Thoracic aorta (tissue), 2 donors: ENCODE measurements at regions not wholly inside any gene's neighbourhood (a gene's known extent, or its start where the extent isn't known, plus 50 kb on each side); places are given as distances from the start of the nearest gene placed in this dataset.

Experiments
- ATAC-seq: fragments of 150-250 bp; one replicate; pipeline ENCODE4 v1.8.0; 2017; ENCODE audit warnings: low read depth; ENCODE audit not compliant: insufficient number of reproducible peaks, low FRiP score
- DNase-seq: peaks from one replicate; pipeline ENCODE4 v3.0.0-alpha.2; 2020; ENCODE audit warnings: low spot score
- H3K27ac ChIP-seq, 2 donors: fragments of 200-600 bp; sonication (generic); 1 replicate in 1 of 2; 2 replicates in 1 of 2; pipeline ENCODE4 v1.5.1; 2016; ENCODE audit warnings: mild to moderate bottlenecking in 2 of 2, moderate library complexity in 2 of 2
- H3K27me3 ChIP-seq: fragments of 200-600 bp; sonication (generic); replicated peaks from 2 replicates; pipeline ENCODE4 v1.6.0; 2016; ENCODE audit warnings: mild to moderate bottlenecking; ENCODE audit not compliant: insufficient read depth
- H3K36me3 ChIP-seq: fragments of 200-600 bp; sonication (generic); one replicate; pipeline ENCODE4 v1.5.1; 2016
- H3K4me1 ChIP-seq, 2 donors: fragments of 200-600 bp; sonication (generic); 1 replicate in 1 of 2; 2 replicates in 1 of 2; pipeline versions ENCODE4 v1.5.1 to v1.6.0; 2016; ENCODE audit warnings: low read depth in 2 of 2, mild to moderate bottlenecking in 1 of 2; ENCODE audit not compliant: control insufficient read depth in 1 of 2
- H3K4me3 ChIP-seq: fragments of 200-600 bp; sonication (generic); 2 replicates; pipeline ENCODE4 v1.5.1; 2016; ENCODE audit warnings: mild to moderate bottlenecking
- H3K9me3 ChIP-seq: fragments of 200-600 bp; sonication (generic); 2 replicates; pipeline ENCODE4 v1.5.1; 2016
- TF ChIP-seq, protein P1 (sequence below): fragments of 200-600 bp; sonication (generic); IDR thresholded peaks from one replicate; pipeline ENCODE4 v1.5.1; 2019; ENCODE audit warnings: antibody characterized with exemption

DNA sequence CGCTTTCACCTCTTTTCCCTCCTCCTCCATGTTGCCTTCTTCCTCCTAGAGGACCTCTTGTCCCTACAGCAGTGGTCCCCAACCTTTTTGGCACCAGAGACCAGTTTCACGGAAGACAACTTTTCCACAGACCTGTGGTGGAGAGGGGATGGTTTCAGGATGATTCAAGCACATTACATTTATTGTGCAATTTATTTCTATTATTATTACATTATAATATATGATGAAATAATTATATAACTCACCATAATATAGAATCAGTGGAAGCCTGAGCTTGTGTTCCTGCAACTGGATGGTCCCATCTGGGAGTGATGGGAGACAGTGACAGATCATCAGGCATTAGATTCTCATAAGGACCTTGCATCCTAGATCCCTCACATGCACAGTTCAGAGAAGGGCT lies 152.2 kb upstream of the NCKAP5 start:
- Histone ChIP-seq H3K4me1 (no peaks in the 10 kb centered on the region), H3K27me3 (no peaks in the 10 kb centered on the region), H3K36me3 (no peaks in the 10 kb centered on the region), H3K4me3 (no peak overlapping the region), H3K27ac (no peak overlapping the region), H3K9me3 (no peaks in the 10 kb centered on the region)
- TF ChIP-seq, protein P1, sequence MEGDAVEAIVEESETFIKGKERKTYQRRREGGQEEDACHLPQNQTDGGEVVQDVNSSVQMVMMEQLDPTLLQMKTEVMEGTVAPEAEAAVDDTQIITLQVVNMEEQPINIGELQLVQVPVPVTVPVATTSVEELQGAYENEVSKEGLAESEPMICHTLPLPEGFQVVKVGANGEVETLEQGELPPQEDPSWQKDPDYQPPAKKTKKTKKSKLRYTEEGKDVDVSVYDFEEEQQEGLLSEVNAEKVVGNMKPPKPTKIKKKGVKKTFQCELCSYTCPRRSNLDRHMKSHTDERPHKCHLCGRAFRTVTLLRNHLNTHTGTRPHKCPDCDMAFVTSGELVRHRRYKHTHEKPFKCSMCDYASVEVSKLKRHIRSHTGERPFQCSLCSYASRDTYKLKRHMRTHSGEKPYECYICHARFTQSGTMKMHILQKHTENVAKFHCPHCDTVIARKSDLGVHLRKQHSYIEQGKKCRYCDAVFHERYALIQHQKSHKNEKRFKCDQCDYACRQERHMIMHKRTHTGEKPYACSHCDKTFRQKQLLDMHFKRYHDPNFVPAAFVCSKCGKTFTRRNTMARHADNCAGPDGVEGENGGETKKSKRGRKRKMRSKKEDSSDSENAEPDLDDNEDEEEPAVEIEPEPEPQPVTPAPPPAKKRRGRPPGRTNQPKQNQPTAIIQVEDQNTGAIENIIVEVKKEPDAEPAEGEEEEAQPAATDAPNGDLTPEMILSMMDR: no peak
- no peak for ATAC-seq
- DNase-seq: no peak

DNA sequence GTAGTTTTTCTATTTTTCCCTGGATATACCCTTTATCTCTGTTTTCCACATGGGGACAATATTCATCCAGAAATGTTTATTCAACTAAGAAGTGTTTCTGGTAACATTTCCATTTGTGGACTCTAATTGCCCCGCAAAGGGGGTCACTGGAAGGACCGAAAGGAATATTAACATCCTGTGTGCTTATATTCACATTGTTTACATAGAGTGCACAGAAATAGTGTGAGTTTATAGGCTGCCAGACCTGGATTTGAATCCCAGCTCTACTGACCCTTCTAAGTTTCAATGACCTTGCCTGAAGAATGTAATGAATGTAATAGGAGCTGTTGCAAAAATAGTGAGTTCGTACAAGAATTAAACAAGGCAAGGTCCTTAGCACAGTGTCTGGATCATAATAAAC lies 152.9 kb upstream of the NCKAP5 start:
- Histone ChIP-seq H3K9me3 (no peaks in the 10 kb centered on the region), H3K4me1 (no peaks in the 10 kb centered on the region), H3K27me3 (no peaks in the 10 kb centered on the region), H3K4me3 (no peak overlapping the region), H3K27ac (no peak overlapping the region), H3K36me3 (no peaks in the 10 kb centered on the region)
- no peak for ATAC-seq
- TF ChIP-seq, protein P1: no peak
- no peak for DNase-seq

DNA sequence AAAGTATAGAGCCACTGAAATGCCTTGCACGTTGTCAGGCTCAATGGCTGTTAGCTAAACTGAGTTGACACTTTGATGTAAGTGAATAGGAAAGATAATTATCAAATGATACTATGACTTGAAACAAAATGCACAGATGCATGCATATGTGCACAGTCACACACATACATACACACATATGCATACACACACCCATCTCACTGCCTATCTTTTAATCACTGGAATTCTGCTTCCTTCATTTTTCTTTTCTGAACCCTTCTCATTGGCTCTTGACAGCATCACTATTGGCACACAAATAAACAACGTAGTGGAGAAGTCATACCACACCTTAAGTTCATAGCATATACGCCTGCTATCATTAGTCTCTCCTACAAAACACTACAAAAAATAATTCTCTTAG lies 154.9 kb upstream of the NCKAP5 start:
- Histone ChIP-seq H3K36me3 (no peaks in the 10 kb centered on the region), H3K27ac (no peak overlapping the region), H3K4me1 (no peaks in the 10 kb centered on the region), H3K9me3 (no peaks in the 10 kb centered on the region), H3K4me3 (no peak overlapping the region), H3K27me3 (no peaks in the 10 kb centered on the region)
- TF ChIP-seq, protein P1: no peak
- DNase-seq (no peak), ATAC-seq (no peak)

DNA sequence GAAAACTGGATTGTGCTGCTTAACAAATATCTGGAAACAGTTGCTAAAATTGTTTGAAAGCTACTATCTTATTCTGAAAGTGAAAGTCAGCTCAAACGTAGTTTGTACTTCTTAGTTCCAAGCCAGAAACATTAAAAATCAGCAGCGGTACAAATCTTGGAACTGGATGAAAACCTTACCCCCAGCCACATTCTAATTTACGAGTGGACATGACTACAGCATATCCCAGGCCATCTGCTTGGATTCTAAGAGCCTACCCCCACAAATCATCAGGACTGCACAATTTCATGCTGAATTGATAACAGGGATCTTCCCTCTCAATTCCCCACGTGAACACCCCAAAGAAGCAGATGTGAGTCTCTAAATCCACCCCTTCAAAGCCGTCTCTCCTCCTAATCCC lies 158.7 kb upstream of the NCKAP5 start:
- Histone ChIP-seq H3K4me3 (peak overlapping the region; percentile 7), H3K4me1 (no peaks in the 10 kb centered on the region), H3K36me3 (no peaks in the 10 kb centered on the region), H3K27me3 (no peaks in the 10 kb centered on the region), H3K9me3 (no peaks in the 10 kb centered on the region), H3K27ac (no peak overlapping the region)
- DNase-seq: no peak
- ATAC-seq: no peak
- TF ChIP-seq, protein P1: no peak

DNA sequence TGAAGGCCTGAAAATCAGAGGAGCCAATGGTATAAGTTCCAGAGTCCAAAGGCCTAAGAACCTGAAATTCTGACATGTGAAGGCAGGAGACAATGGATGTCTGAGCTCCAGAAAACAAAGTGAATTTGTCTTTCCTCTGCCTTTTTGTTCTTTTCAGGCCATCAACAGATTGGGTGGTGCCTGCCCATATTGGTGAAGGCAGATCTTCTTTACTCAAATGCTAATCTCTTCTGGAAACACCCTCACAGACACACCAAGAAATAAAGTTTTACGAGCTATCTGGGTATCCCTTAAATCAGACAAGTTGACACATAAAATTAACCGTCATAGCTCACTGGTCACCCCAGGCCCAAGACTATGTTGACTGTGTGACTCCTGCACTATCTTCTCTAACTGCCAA lies 163.8 kb upstream of the NCKAP5 start:
- no peak for ATAC-seq
- Histone ChIP-seq H3K36me3 (no peaks in the 10 kb centered on the region), H3K4me1 (no peaks in the 10 kb centered on the region), H3K27me3 (no peaks in the 10 kb centered on the region), H3K27ac (no peak overlapping the region), H3K9me3 (no peaks in the 10 kb centered on the region), H3K4me3 (no peak overlapping the region)
- no peak for DNase-seq
- TF ChIP-seq, protein P1: no peak
